GM21529 (cell line): ENCODE measurements at regions not wholly inside any gene's neighbourhood (a gene's known extent, or its start where the extent isn't known, plus 50 kb on each side); places are given as distances from the start of the nearest gene placed in this dataset.

Experiments used
- ATAC-seq: cut with Tn5 transposase; IDR thresholded peaks from one replicate; pipeline ENCODE4 v1.9.1; 2021; ENCODE audit not compliant: unreplicated experiment

DNA sequence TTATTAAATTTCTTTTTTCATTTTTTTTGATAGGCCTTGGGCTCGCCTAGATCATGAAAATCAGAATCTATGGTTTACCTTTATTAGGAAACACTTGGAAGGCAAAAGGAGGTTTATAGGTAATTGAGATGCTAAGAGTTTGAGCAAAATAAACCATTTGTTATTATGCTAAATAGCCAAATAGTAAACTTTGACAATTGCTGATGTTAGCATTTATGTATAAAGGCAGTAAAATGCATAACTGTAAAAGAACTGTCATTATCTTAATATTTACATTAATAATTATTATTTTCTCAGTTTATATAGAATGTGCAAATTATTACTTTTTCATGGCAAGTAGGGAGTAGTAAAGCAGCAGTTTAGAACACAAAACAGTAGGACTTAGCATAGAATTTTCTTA is 1737.8 kb upstream of the PRR20A start:
- ATAC-seq: no peak

DNA sequence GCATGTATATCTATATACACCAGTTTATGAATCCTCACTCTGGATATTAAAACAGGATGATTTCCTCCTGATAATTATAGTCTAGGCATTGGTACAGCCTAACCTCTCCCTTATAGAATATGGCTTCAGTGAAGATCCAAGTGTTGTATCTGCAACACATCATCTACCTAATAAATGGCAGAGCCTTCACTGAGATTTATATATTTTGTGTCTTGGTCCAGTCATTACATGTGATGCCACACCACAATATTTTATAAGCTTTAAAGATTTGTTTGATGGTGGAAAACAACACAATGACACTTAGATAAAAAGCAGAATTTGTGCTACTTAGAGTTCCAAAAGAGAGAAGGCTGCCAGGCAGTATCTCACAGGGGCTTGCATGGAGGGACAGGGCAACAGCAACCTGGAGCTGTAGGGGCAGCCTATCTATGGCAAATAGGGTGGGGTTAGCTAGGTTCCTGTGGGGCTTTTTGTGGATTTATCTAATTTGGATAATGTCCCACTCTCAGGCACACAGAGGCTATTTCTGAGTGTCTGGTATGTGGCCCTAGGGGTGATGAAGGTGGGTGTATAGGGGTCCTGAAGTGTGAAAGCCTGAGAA is 1736.7 kb upstream of the PRR20A start:
- no peak for ATAC-seq

DNA sequence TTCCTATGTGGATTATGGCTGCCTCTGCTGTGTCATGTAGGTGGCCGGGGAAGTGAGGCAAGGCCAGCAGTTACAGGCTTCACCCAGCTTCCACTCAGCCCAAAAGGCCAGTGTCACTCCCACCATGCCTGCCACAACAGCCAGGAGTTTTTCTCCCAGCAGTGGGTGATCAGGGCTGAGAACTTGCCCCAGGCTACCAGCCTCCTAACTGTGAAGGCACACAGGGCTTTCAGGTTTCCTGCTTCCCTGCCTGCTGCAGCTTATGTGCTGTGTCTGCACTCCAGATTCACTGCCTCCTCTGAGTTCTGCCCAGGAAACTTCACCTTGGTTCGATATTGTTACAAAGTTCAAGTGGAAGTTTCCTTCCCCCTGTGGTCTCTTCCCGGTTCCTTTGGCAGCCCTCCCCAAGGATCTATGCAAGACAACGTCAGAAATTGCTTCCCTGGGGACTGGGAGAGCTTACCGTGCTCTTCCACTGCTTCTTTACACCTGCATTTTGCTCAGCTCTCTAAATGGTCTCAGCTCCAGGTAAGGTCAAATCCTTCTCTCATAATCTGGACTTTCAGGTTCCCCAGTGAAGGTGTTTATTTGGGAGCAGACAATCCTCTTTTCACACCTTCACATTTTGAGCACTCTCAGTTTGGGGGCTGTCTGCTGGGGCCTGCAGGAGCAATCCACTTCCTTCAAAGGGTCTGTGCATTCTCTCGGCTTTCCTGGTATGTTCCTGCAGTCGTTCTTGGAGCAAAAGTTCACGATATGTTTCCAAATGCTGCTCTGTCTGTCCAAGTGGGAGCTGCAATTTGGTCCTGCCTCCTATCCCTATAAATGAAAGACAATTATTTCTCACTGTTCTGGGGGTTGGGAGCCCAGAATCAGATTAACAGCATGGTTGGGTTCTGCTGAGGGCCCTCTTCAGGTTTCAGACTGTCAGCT is 1730.1 kb upstream of the PRR20A start:
- no peak for ATAC-seq

DNA sequence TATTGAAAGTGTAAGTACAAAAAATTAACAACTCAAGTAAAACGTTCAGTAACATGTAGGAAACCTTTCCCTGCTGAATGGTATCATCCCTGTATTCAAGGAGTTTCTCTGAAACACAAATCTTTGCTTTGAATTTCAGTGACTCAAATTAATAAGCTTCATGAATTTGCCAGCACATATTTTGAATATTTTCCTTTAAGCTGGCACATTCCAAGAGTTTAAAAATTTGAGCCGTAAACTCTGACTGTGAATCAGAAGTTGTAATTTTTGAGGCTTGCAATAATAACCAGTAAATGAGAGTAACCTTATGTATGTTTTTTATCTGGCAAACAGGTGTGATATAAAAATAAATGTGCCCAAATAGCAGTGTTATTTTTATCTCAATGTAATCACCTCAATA is 1722.6 kb upstream of the PRR20A start:
- no peak for ATAC-seq

DNA sequence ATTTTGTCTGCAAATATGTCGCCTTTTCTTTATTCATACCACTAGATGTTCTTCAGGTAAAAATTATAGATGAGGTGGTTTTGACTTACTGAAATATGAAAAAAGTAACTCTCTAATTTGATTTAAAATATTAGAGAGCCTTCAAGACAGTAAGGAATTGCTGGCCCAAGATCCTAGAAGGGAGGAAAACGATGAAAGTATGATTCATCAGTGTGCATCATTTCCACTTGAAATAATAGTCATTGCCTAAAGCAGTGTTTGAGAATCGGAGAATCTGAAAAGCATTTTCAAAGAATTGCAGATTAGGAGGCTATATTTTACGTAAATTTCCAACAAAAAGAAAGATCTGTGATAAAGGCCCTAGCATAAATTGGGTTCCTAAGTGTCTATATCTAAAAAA is 1707.9 kb upstream of the PRR20A start:
- ATAC-seq: no peak

DNA sequence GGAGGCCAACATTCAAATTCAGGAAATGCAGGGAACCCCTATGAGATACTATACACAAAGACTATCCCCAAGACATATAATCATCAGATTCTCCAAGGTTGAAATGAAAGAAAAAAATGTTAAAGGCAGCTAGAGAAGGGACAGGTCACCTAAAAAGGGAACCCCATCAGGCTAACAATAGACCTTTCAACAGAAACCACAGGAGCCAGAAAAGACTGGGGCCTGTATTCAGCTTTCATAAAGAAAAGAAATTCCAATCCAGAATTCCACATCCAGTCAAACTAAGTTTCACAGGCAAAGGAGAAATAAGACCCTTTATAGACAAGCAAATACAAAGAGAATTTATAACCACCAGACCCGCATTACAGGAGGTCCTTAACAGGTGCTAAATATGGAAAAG is 1703.6 kb upstream of the PRR20A start:
- ATAC-seq: no peak

DNA sequence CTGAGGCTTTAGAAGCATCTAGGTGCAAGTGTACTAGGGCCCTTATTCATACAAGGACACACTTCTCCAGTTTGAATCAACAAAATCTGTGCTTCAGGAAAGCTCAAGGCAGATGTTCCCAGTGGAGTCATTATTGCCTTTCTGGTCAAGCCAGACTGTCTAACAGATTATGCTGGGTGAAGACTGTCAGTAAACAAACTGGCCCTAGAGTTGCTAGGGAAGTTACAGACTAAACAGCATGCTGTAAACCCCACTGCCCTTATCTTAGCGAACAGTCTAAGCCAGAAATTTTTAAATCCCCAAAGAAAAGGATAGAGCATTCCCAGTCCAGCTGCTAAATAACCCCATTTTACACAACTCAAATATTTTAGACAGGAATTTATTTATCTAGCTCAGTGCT is 1701.3 kb upstream of the PRR20A start:
- ATAC-seq: no peak

DNA sequence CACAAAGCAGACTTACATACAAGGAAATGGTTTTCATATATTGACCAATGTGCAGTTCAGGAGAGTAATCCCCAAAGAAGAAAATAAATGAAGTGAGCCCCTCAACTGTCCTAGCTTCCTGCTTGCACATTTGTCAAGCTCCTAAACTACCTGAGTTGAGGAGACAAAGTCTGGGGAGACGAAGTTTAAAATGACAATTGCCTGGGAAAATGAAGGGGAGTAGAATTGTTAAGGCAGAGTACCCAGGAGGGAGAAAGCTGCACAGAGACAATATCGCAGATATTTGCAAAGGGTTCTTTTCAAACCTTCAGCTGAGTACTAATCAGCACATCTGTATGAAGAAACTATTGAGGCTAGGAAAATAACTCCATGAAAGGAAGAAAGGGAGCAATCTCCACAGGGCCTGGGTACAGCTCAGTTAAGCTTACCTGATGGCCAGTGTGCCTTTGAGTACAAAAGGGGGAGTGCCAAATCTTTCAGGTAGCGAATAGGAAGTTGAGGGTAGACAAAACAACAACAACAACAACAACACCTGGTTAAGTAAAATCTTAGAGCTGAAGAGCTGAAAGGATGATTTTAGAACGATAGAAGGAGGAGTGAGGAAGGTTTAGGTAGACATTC is 1700.1 kb upstream of the PRR20A start:
- no peak for ATAC-seq

DNA sequence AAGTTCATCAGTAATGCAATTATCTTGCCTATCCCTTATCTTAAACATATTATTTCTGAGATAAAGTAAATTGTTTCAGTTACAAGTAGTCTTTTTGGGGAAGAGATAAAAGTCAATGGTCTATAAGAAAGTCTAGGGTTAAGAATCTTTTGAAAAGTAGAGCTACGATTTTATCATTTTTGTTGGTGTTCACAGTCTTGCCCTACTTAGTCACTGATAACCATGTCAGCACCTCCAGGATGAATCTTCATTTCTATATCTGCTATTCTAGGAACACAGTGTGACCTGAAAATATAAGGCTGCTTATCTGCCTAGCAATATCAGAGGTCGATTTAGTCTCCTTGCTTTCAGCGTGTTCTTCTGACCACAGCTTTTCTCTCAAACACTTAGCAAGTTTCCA is 1676.5 kb upstream of the PRR20A start:
- no peak for ATAC-seq

DNA sequence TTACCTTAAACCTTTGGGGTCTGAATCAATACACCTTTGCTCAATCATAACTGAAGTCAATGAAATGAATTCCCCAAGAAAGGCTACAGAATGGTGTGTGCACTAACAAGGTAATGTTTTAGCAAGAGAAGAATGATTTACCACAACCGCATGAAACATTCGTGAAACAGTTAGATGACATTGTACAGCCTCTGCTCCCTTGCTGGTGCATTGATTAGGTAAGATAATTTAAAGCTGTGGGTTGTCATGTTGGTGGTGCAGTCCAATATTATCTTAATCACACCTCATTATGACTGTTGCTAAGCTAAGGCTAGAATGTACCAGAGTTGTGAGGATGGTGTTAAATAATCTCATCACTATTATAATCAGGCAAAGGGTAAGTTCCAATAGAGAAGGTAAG is 1673.2 kb upstream of the PRR20A start:
- ATAC-seq: no peak

DNA sequence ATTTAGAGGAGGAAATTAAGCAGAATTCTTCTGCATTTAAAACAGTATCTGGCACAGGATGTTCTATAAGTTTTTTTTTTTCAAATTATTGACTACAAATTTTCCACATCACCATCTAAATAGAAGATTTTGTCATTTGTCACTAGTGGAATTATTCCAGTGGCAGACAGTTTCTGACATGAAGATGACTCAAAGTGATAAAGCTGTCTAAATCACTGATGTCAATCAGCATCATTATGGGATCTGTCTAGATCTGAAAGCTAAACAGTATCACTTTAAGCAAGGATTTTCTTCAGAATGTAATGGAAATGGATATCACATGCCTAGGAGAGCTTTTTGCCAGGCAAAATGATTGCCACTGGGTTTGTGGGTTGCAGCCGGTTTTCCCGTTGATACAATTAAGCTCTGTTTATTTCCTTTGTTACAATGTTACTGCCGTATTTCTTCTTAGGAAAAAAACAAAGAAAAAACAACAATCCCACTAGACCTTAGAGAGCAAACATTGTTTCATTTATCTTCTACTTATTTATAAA is 1657.0 kb upstream of the PRR20A start:
- no peak for ATAC-seq

DNA sequence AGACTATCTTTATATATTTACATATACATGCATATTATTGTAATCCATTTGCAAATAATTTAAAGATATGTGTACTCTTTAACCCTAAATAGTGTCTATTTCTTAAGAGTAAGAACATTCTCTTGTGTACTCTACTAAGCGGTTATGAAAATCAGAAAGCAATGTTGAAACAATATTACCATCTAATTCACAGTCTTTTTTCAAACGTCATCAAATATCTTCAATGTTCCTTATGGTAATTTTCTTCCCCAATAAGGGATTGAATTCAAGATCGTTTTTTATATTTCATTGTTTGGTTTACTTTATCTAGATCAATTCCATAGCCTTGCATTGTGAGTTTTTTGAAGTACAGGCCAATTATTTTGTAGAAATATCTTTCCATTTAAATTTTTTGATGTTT is 1647.4 kb upstream of the PRR20A start:
- no peak for ATAC-seq

DNA sequence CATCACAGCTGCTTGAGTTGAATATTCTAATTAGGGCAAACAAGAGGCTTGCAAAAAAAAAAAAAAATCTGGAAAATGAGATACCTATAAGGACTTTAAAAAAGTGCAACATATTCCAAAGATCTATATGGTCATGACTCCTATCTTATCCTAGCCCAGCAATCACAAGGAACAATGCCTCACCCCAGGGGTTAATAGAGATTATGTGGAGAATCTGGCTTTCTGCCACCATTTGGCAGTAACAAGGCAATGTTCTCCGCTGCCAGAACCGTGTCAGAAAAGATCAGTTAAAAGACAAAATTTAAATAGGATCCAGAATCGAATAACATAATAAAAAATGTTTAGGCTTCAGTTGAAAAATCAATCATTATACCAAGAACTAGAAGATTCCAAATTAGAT is 1643.2 kb upstream of the PRR20A start:
- ATAC-seq: no peak

DNA sequence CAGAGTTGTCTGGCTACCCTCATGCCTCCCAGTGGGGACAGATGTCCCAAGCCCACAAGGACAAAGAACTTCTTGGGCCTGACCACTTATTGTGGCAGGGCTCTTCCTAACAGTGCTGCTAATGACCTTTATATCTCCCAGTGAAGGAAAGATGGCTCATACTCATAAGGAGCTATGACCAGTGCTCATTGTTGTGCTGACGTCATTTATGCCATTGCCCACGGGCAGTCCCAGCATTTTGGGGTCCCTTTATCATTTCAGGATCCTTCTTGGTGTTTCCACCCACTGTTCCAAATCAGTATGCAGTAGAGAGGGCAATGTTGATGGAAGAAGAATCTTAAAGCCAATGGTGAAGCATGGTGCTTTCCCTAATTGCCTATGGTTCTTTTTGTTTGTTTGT is 1640.0 kb upstream of the PRR20A start:
- ATAC-seq: no peak

DNA sequence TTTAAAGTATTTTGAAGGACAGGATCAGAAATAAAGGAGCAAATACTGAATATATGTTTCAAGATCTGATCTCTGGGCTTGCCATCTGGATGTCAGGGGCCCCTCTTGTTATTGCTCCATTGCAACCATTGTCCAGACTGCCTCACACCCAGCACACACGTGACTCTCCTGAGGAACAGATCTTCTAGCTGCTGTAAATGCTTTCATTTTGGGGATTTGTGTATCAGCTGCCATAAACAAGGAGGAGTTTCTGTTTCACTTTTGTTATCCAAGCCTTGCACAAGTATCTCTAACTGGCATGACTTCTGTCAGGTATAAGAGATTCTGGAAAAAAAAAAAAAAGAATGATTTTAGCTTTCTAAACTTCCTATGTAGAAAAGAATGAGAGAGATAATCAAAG is 1624.1 kb upstream of the PRR20A start:
- no peak for ATAC-seq

DNA sequence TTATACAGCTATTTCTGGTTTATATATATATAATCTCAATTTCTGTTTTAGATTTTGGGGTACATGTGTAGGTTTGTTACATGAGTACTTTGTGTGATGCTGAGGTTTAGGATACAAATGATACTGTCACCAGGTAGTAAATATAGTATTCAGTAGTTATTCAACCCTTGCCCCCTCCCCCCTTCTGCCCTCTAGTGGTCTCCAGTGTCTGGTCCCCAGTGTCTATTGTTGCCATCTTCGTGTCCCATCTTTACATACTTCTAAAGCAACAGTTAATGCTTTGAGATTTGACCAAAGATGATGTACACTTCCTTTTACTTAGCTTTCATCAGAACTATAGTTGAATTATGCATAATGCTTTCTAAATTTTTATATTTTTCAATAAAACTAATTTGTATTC is 1623.4 kb upstream of the PRR20A start:
- ATAC-seq: no peak

DNA sequence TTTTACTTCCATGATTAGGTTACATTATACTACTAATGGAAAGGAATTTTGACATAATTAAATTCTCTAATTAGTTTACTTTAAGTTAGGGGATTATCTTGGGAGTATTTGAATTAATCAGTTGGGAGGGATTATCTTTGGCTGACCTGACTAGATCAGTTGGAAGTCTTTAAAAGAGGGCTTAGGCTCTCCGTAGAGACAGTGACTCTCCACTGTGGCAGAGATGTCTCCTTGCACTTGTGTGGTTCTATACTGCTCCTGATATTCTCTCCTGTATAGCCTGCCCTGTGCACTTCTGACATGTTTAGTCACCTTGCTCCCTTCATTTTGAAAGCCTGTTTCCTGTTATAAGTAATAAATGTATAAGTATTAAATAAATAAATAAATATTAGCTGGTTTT is 1612.3 kb upstream of the PRR20A start:
- no peak for ATAC-seq

DNA sequence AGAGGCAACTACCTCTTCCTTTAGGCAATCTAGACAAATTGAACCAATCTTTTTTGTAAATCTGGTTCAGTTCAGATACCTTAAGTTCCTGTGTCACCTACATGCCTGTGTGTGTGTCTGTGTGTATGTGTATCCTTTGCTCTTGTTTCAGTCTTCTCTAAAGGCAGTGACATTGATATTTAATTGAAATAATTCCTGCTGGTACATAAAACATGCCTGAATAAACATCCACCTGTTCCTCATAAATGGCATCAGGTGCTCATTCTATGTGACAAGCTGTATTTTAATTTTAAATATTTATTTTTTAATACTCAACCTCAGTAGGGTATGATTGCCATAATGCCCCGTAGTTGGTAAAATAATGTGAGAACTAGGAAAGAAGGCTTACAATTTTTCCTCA is 1606.4 kb upstream of the PRR20A start:
- ATAC-seq: no peak

DNA sequence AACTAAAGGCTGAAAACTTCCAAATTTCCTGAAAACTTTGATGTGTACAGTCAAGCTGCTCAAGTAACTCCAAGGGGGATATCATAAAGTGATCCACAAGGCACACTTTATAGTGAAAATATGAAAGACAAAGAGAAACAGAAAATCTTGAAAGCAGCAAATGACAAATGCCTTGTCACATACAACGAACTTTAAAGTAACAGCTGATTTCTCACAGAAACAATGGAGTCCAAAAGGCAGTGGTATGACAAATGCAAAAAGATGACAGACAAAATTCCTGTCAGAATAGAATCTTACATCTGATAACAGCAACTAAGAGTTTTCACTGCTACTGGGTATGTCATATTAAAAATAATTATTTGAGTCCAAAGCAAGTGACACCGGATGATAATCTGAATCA is 1602.3 kb upstream of the PRR20A start:
- ATAC-seq: no peak

DNA sequence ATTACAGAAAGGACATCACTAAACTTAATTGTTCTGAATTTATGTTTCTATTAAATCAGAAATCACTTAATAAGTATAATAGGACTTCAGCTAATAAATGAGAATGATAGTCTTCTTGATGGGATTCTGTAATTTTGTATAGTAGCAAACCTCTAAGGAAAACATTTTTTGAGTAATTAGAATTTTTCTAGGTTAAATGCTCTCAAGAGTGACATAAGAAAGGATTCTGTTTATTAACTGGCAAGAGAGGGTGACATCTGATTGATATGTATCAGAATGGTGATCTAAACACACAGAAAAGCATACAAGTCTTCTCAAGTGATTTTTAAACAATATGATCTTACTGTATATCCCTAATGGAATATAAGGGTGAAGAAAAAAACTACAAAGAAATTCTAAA is 1597.7 kb upstream of the PRR20A start:
- ATAC-seq: no peak

DNA sequence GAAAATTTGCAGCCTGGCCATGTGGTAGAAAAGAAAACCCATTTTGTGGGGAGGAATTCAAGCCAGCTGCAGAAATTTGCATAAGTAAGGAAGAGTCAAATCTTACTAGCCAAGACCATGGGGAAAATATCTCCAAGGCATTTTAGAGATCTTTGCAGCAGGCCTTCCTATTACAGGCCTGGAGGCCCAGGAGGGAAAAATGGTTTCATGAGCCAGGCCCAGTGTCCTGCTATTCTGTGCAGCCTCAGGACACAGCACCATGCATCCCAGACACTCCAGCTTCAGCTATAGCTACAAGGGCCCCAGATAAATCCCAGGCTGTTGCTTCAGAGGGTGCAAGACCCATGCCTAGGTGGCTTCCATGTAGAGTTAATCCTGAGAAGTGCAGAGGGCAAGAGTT is 1590.1 kb upstream of the PRR20A start:
- no peak for ATAC-seq

DNA sequence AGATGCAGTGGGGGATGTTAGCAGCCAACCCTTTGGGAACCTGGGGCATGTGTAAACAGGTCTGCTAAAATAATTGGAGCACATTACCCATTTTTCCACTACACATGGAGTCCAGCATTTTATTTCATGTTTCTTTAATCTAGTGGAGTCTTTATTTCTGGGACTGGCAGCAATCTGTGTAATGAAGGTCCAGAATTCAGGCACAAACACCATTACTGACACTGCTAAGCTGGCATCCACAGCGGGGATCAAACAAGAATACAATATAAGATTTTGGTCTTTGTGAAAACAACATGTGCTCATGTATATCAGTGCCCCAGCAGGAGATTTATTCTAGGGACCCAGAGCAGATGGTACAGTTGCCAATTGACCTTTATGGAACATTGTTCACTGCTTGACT is 1587.0 kb upstream of the PRR20A start:
- ATAC-seq: no peak
